ENCODE measurements at regions not wholly inside any gene's neighbourhood (a gene's known extent, or its start where the extent isn't known, plus 50 kb on each side); places are given as distances from the start of the nearest gene placed in this dataset.

DNA sequence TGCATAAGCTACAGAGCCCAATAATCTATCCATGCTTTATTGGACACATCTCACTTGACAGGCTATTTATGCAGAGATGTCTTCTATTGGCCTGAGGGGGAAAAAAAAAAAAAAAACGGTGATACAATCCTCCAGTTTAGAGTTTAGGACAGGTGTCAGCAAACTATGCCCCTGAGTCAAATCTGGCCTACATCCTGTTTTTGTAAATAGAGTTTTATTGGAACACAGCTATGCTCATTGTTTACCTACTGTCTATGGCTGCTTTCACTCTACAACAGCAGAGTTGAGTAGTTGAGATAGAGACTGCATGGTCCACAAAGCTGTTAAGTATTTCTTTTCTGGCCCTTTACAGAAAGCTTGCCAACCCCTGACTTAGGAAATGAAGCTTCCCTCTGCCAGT, 403.1 kb downstream of the C12orf75 start:
- ATAC-seq (replicated peaks), result no peak
- Mint-ChIP-seq H3K4me3 (no peak overlapping the region), H3K27ac (no peak overlapping the region), H3K4me1 (no peaks in the 10 kb centered on the region), H3K27me3 (peaks cover 15% of the 10 kb centered on the region), H3K9me3 (peaks cover 5% of the 10 kb centered on the region), H3K36me3 (ENCODE audit: low read depth) (no peaks in the 10 kb centered on the region)

DNA sequence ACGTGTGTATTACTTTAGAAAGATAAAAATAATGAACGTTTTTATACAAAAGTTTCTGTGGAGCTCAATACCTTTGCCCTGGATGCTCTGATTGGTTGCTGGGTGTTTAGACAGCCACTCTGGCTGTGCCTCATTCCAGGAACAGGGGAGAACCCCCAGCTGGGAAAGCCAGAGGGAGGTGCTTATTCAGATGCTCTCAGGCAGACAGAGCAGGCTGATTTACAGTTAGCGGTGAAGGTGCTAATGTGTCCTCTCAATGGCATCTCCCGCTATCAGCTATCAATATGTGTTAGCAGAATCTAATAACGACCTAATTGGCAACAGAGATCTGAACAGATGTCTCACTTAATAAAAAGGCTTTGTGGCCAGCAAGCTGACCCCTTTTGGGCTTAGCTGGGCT, 402.3 kb downstream of the NUAK1 start:
- Mint-ChIP-seq H3K27me3 (peaks cover 5% of the 10 kb centered on the region), H3K9me3 (no peaks in the 10 kb centered on the region), H3K27ac (no peak overlapping the region), H3K4me3 (no peak overlapping the region), H3K4me1 (no peaks in the 10 kb centered on the region), H3K36me3 (ENCODE audit: low read depth) (no peaks in the 10 kb centered on the region)
- no peak for ATAC-seq (replicated peaks)

DNA sequence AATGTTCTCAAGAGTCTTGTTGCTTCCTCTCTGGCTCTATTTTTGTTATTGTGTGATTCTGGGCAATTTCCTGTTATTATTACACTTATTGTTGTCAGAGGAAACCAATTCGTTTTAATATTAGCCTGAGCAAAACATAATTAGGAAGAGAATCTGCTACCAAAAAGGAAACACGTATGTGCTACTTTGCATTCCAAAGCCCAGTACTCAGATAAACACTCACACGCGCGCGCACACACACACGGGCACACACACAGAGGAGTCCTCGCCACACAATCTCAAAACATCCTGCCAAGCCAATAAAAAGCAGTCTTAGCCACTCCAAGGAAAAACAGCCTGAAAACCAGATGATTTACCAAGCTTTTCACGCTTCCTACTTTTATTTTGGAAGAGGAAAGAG, 400.7 kb downstream of the NUAK1 start:
- no peak for ATAC-seq (replicated peaks)
- H3K4me1 Mint-ChIP-seq, result no peaks in the 10 kb centered on the region
- H3K27ac Mint-ChIP-seq, result no peak overlapping the region
- H3K9me3 Mint-ChIP-seq, result no peaks in the 10 kb centered on the region
- peaks cover 5% of the 10 kb centered on the region for H3K27me3 Mint-ChIP-seq
- no peak overlapping the region for H3K4me3 Mint-ChIP-seq
- H3K36me3 Mint-ChIP-seq (ENCODE audit: low read depth), result no peaks in the 10 kb centered on the region

DNA sequence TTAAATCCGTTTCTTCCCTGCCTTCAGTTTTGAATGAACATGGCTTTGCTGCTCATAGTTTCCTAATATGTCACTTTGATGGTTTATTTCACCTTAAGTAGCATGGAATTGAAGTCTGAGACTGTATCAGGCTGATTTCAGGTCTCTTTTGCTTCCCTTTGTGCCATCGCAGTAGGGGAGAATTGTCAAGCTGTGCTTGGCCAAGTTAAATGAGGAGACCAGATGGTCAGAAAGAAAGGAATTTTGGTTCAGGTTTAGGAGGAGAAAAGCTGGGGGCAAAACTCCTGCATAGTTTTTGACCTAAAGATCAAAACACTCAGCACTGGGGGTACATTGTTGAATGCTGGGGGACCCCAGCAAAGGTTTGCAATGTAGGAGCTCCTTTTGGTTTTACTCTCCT, 398.4 kb downstream of the NUAK1 start:
- no peaks in the 10 kb centered on the region for H3K9me3 Mint-ChIP-seq
- peaks cover 5% of the 10 kb centered on the region for H3K27me3 Mint-ChIP-seq
- ATAC-seq (replicated peaks), result no peak
- H3K36me3 Mint-ChIP-seq (ENCODE audit: low read depth), result no peaks in the 10 kb centered on the region
- H3K27ac Mint-ChIP-seq, result no peak overlapping the region
- no peaks in the 10 kb centered on the region for H3K4me1 Mint-ChIP-seq
- H3K4me3 Mint-ChIP-seq, result no peak overlapping the region

DNA sequence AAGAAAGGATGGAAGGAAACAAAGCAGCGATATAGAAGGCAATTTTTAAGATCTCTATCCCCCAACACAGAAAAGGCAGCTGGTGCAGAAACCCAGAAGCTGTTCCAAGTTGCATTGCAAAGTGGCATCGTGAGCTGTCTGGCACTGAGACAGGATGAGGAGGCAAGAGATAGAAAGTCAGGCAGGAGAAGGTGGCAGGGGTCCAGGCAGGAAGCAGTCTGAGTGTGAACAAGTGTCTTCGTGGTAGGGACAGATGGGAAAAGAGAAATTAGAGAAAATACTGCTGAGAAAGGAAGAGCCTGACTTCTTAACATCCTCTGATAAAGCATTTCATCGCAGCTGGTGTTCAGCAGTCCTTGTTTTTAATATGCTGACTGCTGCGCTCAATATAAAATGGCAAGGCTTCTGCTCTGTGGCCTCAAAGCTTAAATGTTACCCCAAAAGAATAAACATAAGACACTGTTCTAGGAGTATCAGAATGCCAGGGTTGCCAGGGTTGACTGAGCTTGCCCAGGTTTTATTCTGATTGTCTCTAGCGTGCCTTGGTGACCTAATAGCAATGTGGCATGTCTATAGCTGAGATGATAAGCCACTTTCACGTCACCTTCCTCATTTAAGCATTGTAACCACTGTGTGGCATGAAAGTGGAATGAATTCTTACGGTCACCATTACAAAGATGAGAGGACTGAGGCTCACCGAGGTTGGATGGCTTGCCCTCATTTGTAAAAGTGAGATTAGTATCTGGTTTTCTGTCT, 397.6 kb downstream of the NUAK1 start:
- Mint-ChIP-seq H3K4me3 (no peak overlapping the region), H3K27me3 (peaks cover 5% of the 10 kb centered on the region), H3K9me3 (no peaks in the 10 kb centered on the region), H3K27ac (no peak overlapping the region), H3K4me1 (no peaks in the 10 kb centered on the region), H3K36me3 (ENCODE audit: low read depth) (no peaks in the 10 kb centered on the region)
- ATAC-seq (replicated peaks), result no peak

DNA sequence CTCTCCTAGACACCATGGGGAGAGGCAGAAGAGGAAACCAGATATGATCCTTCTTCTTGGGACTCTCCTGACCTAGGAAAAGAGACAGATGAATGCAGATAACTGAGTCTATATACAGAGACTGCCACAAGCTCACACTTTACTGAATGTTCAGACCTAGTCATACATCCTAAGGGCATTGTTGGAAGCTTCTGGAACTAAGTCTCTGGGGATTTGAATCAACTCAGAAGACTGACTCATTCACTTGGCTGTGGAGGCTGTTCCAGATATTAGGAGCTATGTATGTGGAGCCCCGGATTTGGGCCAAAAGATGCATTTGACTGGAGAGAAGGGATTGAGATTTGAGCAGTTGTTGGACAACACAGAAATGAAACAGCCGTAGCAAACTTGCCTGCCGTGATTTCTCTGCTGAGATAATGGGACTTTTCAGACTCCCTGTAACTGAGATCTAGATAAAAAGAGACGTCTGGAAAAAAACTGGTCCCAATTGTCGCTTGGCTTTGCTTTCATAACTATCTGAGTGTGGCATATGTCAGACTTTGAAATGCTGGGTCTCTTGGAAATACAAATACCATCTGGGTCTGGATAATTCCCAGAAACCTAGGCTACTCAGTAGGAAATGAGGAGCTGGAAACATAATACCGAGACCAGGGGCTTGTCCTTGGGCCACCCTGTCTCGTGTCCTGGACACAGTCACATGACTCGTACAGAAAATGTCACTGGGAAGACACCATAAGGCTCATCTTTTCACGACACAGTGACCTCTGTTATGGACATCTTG, 396.8 kb downstream of the NUAK1 start:
- Mint-ChIP-seq H3K4me1 (no peaks in the 10 kb centered on the region), H3K27ac (no peak overlapping the region), H3K9me3 (no peaks in the 10 kb centered on the region), H3K4me3 (no peak overlapping the region), H3K27me3 (peaks cover 5% of the 10 kb centered on the region), H3K36me3 (ENCODE audit: low read depth) (no peaks in the 10 kb centered on the region)
- ATAC-seq (replicated peaks), result no peak

DNA sequence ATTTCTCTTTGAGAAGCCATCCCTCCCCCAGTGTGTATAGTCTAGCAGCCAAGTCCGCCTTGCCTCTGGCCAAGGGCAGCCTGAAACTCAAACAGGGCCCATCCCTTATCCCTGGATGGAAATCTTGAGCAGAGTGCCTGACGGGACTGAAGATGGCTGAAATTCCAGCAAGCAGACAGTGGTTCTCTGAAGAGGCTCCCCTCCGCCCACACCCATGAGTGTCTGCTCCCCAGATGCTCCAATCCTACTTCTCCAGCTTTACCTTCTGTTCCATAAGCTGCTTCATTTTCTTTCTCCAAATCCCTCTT, 396.2 kb downstream of the NUAK1 start:
- no peaks in the 10 kb centered on the region for H3K4me1 Mint-ChIP-seq
- H3K4me3 Mint-ChIP-seq, result no peak overlapping the region
- peaks cover 5% of the 10 kb centered on the region for H3K27me3 Mint-ChIP-seq
- H3K27ac Mint-ChIP-seq, result no peak overlapping the region
- ATAC-seq (replicated peaks), result no peak
- no peaks in the 10 kb centered on the region for H3K36me3 Mint-ChIP-seq (ENCODE audit: low read depth)
- H3K9me3 Mint-ChIP-seq, result no peaks in the 10 kb centered on the region

DNA sequence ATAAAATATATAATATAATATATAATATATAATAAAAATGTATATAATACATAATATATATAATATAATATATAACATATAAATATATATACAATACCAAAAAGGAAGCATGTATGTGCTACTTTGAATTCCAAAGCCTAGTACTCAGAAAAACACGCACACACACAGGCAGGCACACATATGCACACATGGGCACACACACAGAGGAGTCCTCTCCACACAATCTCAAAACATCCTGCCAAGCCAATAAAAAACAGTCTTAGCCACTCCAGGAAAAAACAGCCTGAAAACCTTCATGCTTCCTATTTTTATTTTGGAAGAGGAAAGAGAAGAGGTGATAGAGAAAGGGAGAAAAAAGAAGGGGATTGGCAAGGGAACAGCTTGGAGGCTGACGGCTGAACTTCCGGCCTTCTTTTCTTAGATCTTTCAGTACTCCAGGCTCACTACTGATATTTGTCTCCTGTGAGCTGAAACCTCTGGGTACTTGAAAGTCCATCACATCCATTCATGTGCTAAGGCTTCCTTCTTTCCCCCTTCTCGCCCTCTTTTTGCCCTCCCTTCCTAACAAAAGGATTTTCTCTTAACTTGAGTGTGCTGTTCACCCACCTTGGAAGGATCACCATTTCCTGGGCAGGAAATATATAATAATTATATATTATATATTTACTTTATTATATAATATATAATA, 394.2 kb downstream of the NUAK1 start:
- ATAC-seq (replicated peaks), result no peak
- Mint-ChIP-seq H3K4me3 (no peak overlapping the region), H3K27me3 (peaks cover 5% of the 10 kb centered on the region), H3K4me1 (no peaks in the 10 kb centered on the region), H3K36me3 (ENCODE audit: low read depth) (no peaks in the 10 kb centered on the region), H3K9me3 (no peaks in the 10 kb centered on the region), H3K27ac (no peak overlapping the region)

DNA sequence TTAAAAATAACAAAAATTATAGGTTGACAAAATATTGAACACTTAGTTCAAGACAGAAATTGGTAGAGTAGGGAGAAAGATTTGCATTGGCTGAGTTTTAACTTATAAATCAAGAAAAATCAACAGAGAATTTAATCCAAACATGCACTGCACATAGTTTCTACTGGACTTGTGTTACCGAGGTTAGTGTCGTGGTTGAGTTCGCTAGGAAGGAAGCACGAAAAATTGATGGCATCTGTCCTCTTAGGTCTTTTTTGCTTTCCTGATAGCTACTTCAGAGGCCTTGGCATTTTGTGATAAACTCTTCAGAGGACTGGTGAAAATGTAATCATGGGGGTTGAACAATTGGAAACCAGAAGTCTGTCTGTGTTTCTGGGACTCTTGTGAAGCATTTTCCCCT, 392.9 kb downstream of the NUAK1 start:
- Mint-ChIP-seq H3K4me3 (no peak overlapping the region), H3K9me3 (no peaks in the 10 kb centered on the region), H3K27me3 (peaks cover 5% of the 10 kb centered on the region), H3K36me3 (ENCODE audit: low read depth) (no peaks in the 10 kb centered on the region), H3K27ac (no peak overlapping the region), H3K4me1 (no peaks in the 10 kb centered on the region)
- ATAC-seq (replicated peaks), result no peak

DNA sequence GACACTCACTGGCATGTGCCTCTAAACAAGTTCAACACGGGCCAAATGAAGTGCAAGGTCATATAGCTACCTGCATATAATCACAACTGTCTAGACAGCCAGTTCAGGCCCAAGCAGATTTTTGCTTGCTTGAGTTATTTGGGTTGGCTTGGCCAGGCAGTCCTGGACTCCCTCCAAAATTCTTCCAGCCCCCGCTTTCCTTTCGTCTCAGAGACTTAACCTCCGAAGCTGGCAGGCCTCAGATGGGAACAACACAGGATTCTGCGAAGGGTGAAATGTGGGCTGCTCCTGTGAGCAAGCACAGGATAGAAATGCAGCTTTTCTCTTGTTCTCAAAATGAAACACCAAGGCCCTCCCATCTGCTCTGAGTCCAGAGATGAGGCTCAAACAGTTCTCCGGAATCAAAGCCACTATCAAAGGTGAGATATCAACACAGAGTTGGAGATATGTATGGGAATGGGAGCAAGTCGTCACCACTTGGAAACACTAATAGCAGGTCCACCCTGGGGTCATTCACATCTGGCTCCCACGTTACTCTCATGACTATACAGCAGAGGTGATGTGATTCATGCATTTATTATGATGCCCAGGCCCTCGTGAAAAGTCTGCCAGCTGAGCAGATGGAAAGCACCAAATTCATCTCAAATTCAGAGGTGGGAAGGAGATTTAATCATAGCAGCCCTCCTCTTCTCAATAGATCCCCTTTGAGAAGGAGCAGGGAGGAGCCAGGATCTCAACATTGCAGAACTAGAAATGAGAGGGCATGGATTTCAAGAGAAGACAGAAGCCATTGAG, 389.8 kb downstream of the NUAK1 start:
- ATAC-seq (replicated peaks), result no peak
- H3K4me3 Mint-ChIP-seq, result no peak overlapping the region
- H3K9me3 Mint-ChIP-seq, result no peaks in the 10 kb centered on the region
- no peaks in the 10 kb centered on the region for H3K4me1 Mint-ChIP-seq
- no peak overlapping the region for H3K27ac Mint-ChIP-seq
- H3K27me3 Mint-ChIP-seq, result no peaks in the 10 kb centered on the region
- no peaks in the 10 kb centered on the region for H3K36me3 Mint-ChIP-seq (ENCODE audit: low read depth)

DNA sequence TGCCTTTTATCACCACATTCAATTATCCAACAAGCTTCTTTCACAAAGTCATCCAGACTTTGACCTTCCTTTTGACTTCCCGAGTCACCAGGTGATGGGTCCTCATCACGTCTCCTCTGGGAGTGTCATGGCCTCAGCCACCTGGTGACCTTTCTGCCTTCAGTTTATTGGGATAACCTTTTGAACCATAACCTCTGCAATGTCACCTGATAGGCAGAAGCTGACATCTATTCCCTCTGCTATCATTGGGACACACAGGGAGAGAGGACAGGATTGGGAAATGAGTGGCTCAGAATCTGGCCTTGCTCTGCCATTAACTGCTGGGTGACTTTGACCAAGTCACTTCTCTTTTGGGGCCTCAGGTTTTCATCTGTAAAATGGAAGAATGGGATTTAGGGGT, 388.7 kb downstream of the NUAK1 start:
- H3K27ac Mint-ChIP-seq, result no peak overlapping the region
- H3K27me3 Mint-ChIP-seq, result no peaks in the 10 kb centered on the region
- no peaks in the 10 kb centered on the region for H3K4me1 Mint-ChIP-seq
- no peaks in the 10 kb centered on the region for H3K9me3 Mint-ChIP-seq
- ATAC-seq (replicated peaks), result no peak
- no peaks in the 10 kb centered on the region for H3K36me3 Mint-ChIP-seq (ENCODE audit: low read depth)
- H3K4me3 Mint-ChIP-seq, result no peak overlapping the region

DNA sequence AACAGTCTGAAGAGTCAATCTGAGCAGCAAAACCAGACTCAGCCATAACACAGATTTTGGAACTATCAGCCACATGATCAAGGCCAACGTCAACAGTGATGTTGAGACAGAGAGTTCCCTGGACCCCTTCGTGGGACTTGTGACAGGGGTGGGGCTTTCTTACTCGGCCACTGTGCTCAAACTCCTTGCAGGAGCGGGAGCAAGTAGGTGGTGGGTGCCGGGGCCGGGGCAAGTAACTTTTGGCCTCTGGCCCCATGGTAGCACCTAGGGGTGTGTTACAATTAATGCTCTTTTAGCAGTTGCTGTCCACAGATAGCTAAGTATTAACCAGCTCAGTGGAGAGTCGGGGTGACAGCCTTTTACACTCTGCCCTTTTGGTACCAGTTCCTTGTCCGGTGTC, 384.4 kb downstream of the NUAK1 start:
- Mint-ChIP-seq H3K27me3 (no peaks in the 10 kb centered on the region), H3K9me3 (no peaks in the 10 kb centered on the region), H3K27ac (no peak overlapping the region), H3K4me3 (no peak overlapping the region), H3K36me3 (ENCODE audit: low read depth) (no peaks in the 10 kb centered on the region), H3K4me1 (no peaks in the 10 kb centered on the region)
- no peak for ATAC-seq (replicated peaks)

DNA sequence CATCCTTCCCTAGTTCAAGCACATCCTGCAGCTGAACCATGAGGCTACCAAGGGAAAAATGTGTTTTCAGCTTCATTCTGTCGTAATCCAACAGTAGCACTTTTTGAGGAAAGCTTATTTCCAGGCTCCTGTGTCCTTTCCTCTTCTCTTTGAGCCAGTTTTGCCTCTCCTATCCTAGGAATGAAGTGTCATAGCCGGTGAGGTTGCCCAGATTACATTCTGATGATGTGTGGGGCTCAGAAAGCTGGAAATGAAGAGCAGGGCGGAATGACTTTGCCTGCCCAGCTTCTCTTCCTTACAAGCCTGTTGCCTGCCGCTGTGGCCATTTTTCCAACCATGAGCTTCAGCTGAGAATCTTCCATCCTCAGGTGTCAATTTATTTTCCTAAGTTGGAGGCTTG, 381.8 kb downstream of the NUAK1 start:
- H3K27ac Mint-ChIP-seq, result no peak overlapping the region
- no peak for ATAC-seq (replicated peaks)
- H3K9me3 Mint-ChIP-seq, result no peaks in the 10 kb centered on the region

DNA sequence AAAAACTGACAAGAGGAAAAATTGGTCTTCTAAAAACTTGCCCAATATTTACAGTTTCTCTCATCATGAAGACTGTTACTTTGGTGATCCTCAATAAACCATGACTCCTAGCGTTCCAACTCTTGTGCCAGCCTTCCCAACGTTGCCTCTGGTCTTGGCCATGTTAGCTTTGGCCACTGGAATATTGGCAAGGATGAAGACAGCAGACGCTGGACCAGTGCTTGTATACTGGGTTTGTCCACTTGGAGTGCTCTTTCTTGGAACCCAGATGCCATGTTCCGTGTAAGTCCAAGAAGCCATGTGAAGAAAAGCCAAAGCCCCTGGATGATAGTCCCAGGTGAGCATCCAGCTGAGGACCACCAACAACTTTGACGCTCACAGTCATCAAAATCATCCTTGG, 379.6 kb downstream of the NUAK1 start:
- no peak overlapping the region for H3K27ac Mint-ChIP-seq

More for the DNA sequence above, 381.8 kb downstream of the NUAK1 start:
- H3K36me3 Mint-ChIP-seq (ENCODE audit: low read depth), result no peaks in the 10 kb centered on the region
- no peak overlapping the region for H3K4me3 Mint-ChIP-seq
- no peaks in the 10 kb centered on the region for H3K4me1 Mint-ChIP-seq
- peaks cover 7% of the 10 kb centered on the region for H3K27me3 Mint-ChIP-seq

More for the DNA sequence above, 379.6 kb downstream of the NUAK1 start:
- Mint-ChIP-seq H3K36me3 (ENCODE audit: low read depth) (no peaks in the 10 kb centered on the region), H3K4me3 (no peak overlapping the region), H3K27me3 (peaks cover 12% of the 10 kb centered on the region), H3K9me3 (no peaks in the 10 kb centered on the region), H3K4me1 (no peaks in the 10 kb centered on the region)
- no peak for ATAC-seq (replicated peaks)

Measured in activated T-helper 17 cell treated with anti-CD3 and anti-CD28 coated beads, Interleukin-2, amount 50 U/mL, for 72 hours (primary cell).